ENCODE measurements at regions not wholly inside any gene's neighbourhood (a gene's known extent, or its start where the extent isn't known, plus 50 kb on each side); places are given as distances from the start of the nearest gene placed in this dataset.

DNA sequence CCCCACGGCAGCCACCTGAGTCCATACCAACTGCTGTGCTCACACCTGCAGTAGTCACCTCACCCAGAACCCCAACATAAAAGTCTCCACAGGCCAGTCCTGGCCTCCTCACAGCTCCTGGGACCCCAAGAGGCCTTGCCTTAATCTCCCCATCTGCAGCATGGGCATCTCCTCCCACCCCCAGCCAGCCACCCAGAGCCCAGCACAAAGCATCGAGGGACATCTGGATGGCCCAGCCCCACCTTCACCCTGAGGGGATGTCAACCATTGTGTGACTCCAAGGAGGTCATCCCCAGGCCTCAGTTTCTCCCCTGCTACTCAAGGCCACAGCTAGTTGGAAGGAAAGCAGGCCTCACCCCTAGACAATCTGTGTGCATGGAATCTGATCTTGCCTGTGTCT is 1775.3 kb downstream of the TP53TG3F start:
- no peak for TF ChIP-seq CTCF (IDR thresholded peaks at IDR 0.05; ENCODE audit: low read depth, low read length)
- no peak for TF ChIP-seq EZH2phosphoT487 (IDR thresholded peaks at IDR 0.05; ENCODE audit: low read depth)

All from OCI-LY3 (cell line).